IMR-90 (cell line): ENCODE measurements at regions not wholly inside any gene's neighbourhood (a gene's known extent, or its start where the extent isn't known, plus 50 kb on each side); places are given as distances from the start of the nearest gene placed in this dataset.

Source experiments
- ATAC-seq: fragments of 200-7000 bp; cut with Tn5 transposase; 2 replicates; pipeline ENCODE4 v1.9.1; 2020; ENCODE audit warnings: low read depth, mild to moderate bottlenecking, moderate library complexity
- BruUV-seq: library from RNA; stranded (reverse); fragments of 400-500 nt; replicated peaks from 2 replicates; lab custom pipeline; 2021; lab: Mats Ljungman, UMichigan
- CTCF ChIA-PET: fragments of 300-600 bp; formaldehyde crosslinking; extraction: SDS; loops from one replicate; lab custom pipeline; 2021; ENCODE audit warnings: antibody characterized with exemption; lab: Yijun Ruan, JAX
- POLR2A ChIA-PET: fragments of 300-600 bp; sonication (Branson Sonifier 250); formaldehyde crosslinking; loops from one replicate; lab custom pipeline; 2022; ENCODE audit warnings: antibody characterized with exemption; ENCODE audit not compliant: unreplicated experiment; lab: Charles Lee
- DNase-seq: peaks from one replicate; pipeline ENCODE4 v3.0.0; 2013
- H2AFZ ChIP-seq: replicated peaks from 2 replicates; pipeline ENCODE3; 2013; ENCODE audit warnings: low read length, mild to moderate bottlenecking; ENCODE audit not compliant: poor library complexity
- H2AK5ac ChIP-seq: 2 replicates; pipeline ENCODE4 v1.6.1; 2013; ENCODE audit warnings: low read depth, low read length, inconsistent platforms
- H2AK9ac ChIP-seq: replicated peaks from 2 replicates; pipeline ENCODE3; 2013; ENCODE audit warnings: mild to moderate bottlenecking, low read depth, low read length, moderate library complexity; ENCODE audit not compliant: poor library complexity
- H2BK120ac ChIP-seq: 2 replicates; pipeline ENCODE4 v1.6.1; 2013; ENCODE audit warnings: low read depth, low read length, inconsistent platforms
- H2BK15ac ChIP-seq: 3 replicates; pipeline ENCODE4 v1.6.1; 2013; ENCODE audit warnings: low read depth, low read length, inconsistent platforms
- H2BK20ac ChIP-seq: 2 replicates; pipeline ENCODE4 v1.6.1; 2013; ENCODE audit warnings: low read depth, mild to moderate bottlenecking, inconsistent platforms, low read length, moderate library complexity
- H2BK5ac ChIP-seq: 2 replicates; pipeline ENCODE4 v1.6.1; 2013; ENCODE audit warnings: mild to moderate bottlenecking, low read depth, low read length, inconsistent platforms; ENCODE audit not compliant: poor library complexity, severe bottlenecking
- H3K14ac ChIP-seq: replicated peaks from 2 replicates; pipeline ENCODE4 v1.6.1; 2013; ENCODE audit warnings: low read depth, low read length, inconsistent platforms
- H3K18ac ChIP-seq: 2 replicates; pipeline ENCODE4 v1.6.1; 2013; ENCODE audit warnings: low read depth, low read length, control low read depth
- H3K23ac ChIP-seq: 2 replicates; pipeline ENCODE4 v1.6.1; 2013; ENCODE audit warnings: low read depth, low read length, inconsistent platforms
- H3K27ac ChIP-seq: 2 replicates; pipeline ENCODE4 v1.5.1; 2013; ENCODE audit warnings: mild to moderate bottlenecking, control low read depth, low read length; ENCODE audit not compliant: insufficient read depth
- H3K27me3 ChIP-seq: 2 replicates; pipeline ENCODE4 v1.6.1; 2013; ENCODE audit warnings: low read length; ENCODE audit not compliant: control insufficient read depth, insufficient read depth
- H3K36me3 ChIP-seq: 2 replicates; pipeline ENCODE4 v1.6.1; 2013; ENCODE audit warnings: low read length, mixed read lengths; ENCODE audit not compliant: control insufficient read depth, insufficient read depth
- H3K4ac ChIP-seq: 2 replicates; pipeline ENCODE4 v1.6.1; 2013; ENCODE audit warnings: low read depth, low read length, inconsistent platforms
- H3K4me1 ChIP-seq: 2 replicates; pipeline ENCODE4 v1.6.1; 2013; ENCODE audit warnings: low read length, mixed read lengths; ENCODE audit not compliant: control insufficient read depth, insufficient read depth
- H3K4me2 ChIP-seq: 2 replicates; pipeline ENCODE4 v1.6.1; 2013; ENCODE audit warnings: low read depth, mild to moderate bottlenecking, control low read depth, low read length, moderate library complexity
- H3K4me3 ChIP-seq: 2 replicates; pipeline ENCODE4 v1.5.1; 2013; ENCODE audit warnings: low read depth, mild to moderate bottlenecking, control low read depth, low read length, moderate library complexity; ENCODE audit not compliant: insufficient read depth
- H3K56ac ChIP-seq: 2 replicates; pipeline ENCODE4 v1.6.1; 2013; ENCODE audit warnings: low read length, inconsistent platforms; ENCODE audit not compliant: insufficient read depth; ENCODE audit errors: extremely low read depth
- H3K79me1 ChIP-seq, 2 experiments: 2 replicates each; pipeline ENCODE4 v1.6.1; 2013; ENCODE audit warnings: low read length in 2 of 2, inconsistent platforms in 1 of 2, low read depth in 1 of 2
- H3K9ac ChIP-seq: 2 replicates; pipeline ENCODE4 v1.6.1; 2013; ENCODE audit warnings: low read depth, low read length, control low read depth
- H3K9me1 ChIP-seq: 2 replicates; pipeline ENCODE4 v1.6.1; 2013; ENCODE audit warnings: low read length, inconsistent platforms; ENCODE audit not compliant: insufficient read depth
- H3K9me3 ChIP-seq: 2 replicates; pipeline ENCODE4 v1.6.1; 2013; ENCODE audit warnings: low read length; ENCODE audit not compliant: control insufficient read depth, insufficient read depth
- H4K20me1 ChIP-seq: 2 replicates; pipeline ENCODE4 v1.6.1; 2013; ENCODE audit warnings: low read length, inconsistent platforms; ENCODE audit not compliant: insufficient read depth
- H4K5ac ChIP-seq: 2 replicates; pipeline ENCODE4 v1.6.1; 2013; ENCODE audit warnings: mild to moderate bottlenecking, low read depth, low read length, control low read depth
- H4K8ac ChIP-seq, 2 experiments: 2 replicates each; pipeline ENCODE4 v1.6.1; 2013; ENCODE audit warnings: low read depth in 2 of 2, low read length in 2 of 2, control low read depth in 1 of 2, inconsistent platforms in 1 of 2
- H4K91ac ChIP-seq: 2 replicates; pipeline ENCODE4 v1.6.1; 2013; ENCODE audit warnings: low read depth, low read length, inconsistent platforms; ENCODE audit not compliant: insufficient read depth
- RCOR1 ChIP-seq: IDR thresholded peaks from 2 replicates; pipeline ENCODE4 v1.6.1; 2012; ENCODE audit warnings: mild to moderate bottlenecking, low read length, improper control_type of control experiment; ENCODE audit not compliant: insufficient replicate concordance
- WGBS, 2 experiments: methylation state at CpG; one replicate each; pipeline versions ENCODE4 v1.1.5 to v1.1.7; 2013; ENCODE audit warnings: missing lambda C conversion rate in 2 of 2; ENCODE audit not compliant: insufficient read length in 1 of 2; ENCODE audit errors: extremely low coverage in 2 of 2; 5-methylcytosine and 5-hydroxymethylcytosine counted together
- dilution Hi-C: fragments of 300-500 bp; cut with HindIII; formaldehyde crosslinking; loops from one replicate; pipeline ENCODE4 v1.14.3; 2018; ENCODE audit warnings: low sequenced_read_pairs; ENCODE audit not compliant: unreplicated experiment
- in situ Hi-C: fragments of 300-500 bp; cut with MboI; formaldehyde crosslinking; loops from 3 replicates; pipeline ENCODE4 v1.14.3; 2019; ENCODE audit warnings: low sequenced_read_pairs, inconsistent platforms, mixed read lengths
- intact Hi-C: fragments of 100-400 bp; cut with micrococcal nuclease; formaldehyde crosslinking; loops from 2 replicates; pipeline ENCODE4 v1.10.0; 2022

DNA sequence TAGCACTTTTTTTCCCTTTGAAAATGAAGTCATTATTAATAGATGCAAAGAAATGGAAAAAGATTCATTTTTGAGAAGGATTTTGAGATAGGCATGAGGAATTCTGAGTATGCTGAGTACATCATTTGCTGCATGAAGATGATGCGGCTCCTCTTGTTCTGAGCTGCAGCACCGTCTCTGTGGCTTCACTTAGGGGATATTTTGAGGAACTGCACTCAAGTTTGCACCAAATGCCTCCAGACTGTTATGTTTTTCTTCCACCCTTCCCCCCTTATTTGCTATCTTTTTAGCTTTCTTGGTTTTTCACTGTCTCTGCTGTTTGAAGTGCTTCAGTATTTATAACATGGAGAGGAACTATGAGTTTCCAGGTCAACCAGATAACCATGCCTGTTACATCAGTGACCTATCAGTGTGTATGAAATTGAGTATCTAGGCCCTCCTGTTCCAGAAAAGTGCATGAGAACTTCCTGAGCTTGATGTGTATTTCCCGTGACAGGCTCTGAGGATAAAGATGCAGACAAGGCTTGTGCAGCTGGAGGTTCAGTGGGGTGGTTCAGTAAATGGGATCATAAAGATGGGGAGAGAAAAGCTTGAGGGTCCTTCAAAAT is 128.7 kb downstream of the PDCD6IP start:
- peaks cover 8% of the 10 kb centered on the region for H3K27me3 ChIP-seq

More for the DNA sequence above, 128.7 kb downstream of the PDCD6IP start:
- H4K8ac ChIP-seq = no peak overlapping the region
- H2AFZ ChIP-seq = no peak overlapping the region
- H3K23ac ChIP-seq = no peak overlapping the region
- no peaks in the 10 kb centered on the region for H3K79me1 ChIP-seq
- H4K5ac ChIP-seq = no peak overlapping the region
- H2BK15ac ChIP-seq = no peak overlapping the region
- no peak overlapping the region for H2AK9ac ChIP-seq
- H3K14ac ChIP-seq = no peak overlapping the region
- intact Hi-C loops = no loop called here
- H2AK5ac ChIP-seq = no peak overlapping the region
- H3K4me1 ChIP-seq = no peaks in the 10 kb centered on the region
- no peaks in the 10 kb centered on the region for H3K9me1 ChIP-seq
- no peak overlapping the region for H3K4ac ChIP-seq
- DNase-seq (no peak), ATAC-seq (no peak)
- dilution Hi-C loops = no loop called here
- H4K20me1 ChIP-seq = no peaks in the 10 kb centered on the region
- no peak overlapping the region for H3K4me2 ChIP-seq
- no peak overlapping the region for H3K18ac ChIP-seq
- no peaks in the 10 kb centered on the region for H3K36me3 ChIP-seq
- no peak overlapping the region for H2BK120ac ChIP-seq
- no peak for TF ChIP-seq RCOR1
- H3K4me3 ChIP-seq = no peak overlapping the region
- in situ Hi-C loops = no loop called here
- H2BK20ac ChIP-seq = no peak overlapping the region
- no peak overlapping the region for H3K56ac ChIP-seq
- H3K9me3 ChIP-seq = no peaks in the 10 kb centered on the region
- no peak overlapping the region for H3K9ac ChIP-seq
- WGBS, 2 experiments = 56% methylated on average over 1 of the region's 3 CpGs; no CpG with 5 or more reads in 1 of the 2 experiments
- BruUV-seq = no TSS peak
- no peak overlapping the region for H3K27ac ChIP-seq
- no peak overlapping the region for H2BK5ac ChIP-seq
- POLR2A ChIA-PET = no interaction called here
- CTCF ChIA-PET = interaction anchor here (0.8 kb wide), 1 partner anchor 11 kb away, joined by 3 read pairs; no protein-coding TSS in a partner anchor
- H4K91ac ChIP-seq = no peak overlapping the region
